BJ (cell line): ENCODE measurements at regions not wholly inside any gene's neighbourhood (a gene's known extent, or its start where the extent isn't known, plus 50 kb on each side); places are given as distances from the start of the nearest gene placed in this dataset.

Experiments used
- CTCF ChIA-PET: fragments of 350-600 bp; formaldehyde crosslinking; extraction: SDS; loops from one replicate; lab custom pipeline; 2021; ENCODE audit warnings: antibody characterized with exemption, inconsistent platforms; lab: Yijun Ruan, JAX
- POLR2A ChIA-PET: fragments of 300-600 bp; sonication (Branson Sonifier 250); formaldehyde crosslinking; extraction: SDS; loops from one replicate; lab custom pipeline; 2021; ENCODE audit warnings: antibody characterized with exemption; lab: Charles Lee
- DNase-seq: peaks from one replicate; pipeline ENCODE4 v3.0.0-alpha.2; 2011; ENCODE audit warnings: low read depth
- H3K27me3 ChIP-seq: 2 replicates; pipeline ENCODE4 v1.6.0; 2011; ENCODE audit warnings: low read length; ENCODE audit not compliant: control insufficient read depth, insufficient read depth
- H3K36me3 ChIP-seq: 2 replicates; pipeline ENCODE4 v1.5.1; 2011; ENCODE audit warnings: low read length; ENCODE audit not compliant: control insufficient read depth, insufficient read depth
- H3K4me3 ChIP-seq: 2 replicates; pipeline ENCODE4 v1.5.1; 2011; ENCODE audit warnings: low read depth, mild to moderate bottlenecking, control low read depth, low read length
- TF ChIP-seq, protein P1 (sequence below): IDR thresholded peaks from 2 replicates; pipeline ENCODE4 v1.5.1; 2011; ENCODE audit warnings: low read depth, mild to moderate bottlenecking, control low read depth, inconsistent platforms, low read length, moderate library complexity; ENCODE audit not compliant: insufficient read depth

DNA sequence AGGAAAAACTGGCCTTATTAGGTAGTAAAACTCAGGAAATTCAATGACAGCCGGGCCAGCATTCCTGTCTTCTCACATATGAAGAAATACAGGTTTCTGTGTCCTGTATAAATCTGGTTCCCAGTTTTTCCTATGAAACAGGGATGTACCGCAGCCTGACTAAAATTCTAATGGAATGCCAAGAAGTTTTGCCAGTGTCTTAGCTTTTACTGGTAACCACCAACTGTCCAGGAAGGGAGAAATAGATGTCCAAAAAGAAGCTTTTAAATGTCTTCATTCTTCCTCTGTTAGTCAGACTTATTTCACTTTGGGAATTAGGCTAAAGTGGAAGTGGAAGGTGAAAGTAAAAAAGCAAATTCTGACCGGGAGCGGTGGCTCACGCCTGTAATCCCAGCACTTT lies 108.0 kb upstream of the TBL1X start:
- Histone ChIP-seq H3K36me3 (no peaks in the 10 kb centered on the region), H3K27me3 (no peaks in the 10 kb centered on the region), H3K4me3 (no peak overlapping the region)
- CTCF ChIA-PET, result no interaction called here
- no peak for DNase-seq
- TF ChIP-seq, protein P1, sequence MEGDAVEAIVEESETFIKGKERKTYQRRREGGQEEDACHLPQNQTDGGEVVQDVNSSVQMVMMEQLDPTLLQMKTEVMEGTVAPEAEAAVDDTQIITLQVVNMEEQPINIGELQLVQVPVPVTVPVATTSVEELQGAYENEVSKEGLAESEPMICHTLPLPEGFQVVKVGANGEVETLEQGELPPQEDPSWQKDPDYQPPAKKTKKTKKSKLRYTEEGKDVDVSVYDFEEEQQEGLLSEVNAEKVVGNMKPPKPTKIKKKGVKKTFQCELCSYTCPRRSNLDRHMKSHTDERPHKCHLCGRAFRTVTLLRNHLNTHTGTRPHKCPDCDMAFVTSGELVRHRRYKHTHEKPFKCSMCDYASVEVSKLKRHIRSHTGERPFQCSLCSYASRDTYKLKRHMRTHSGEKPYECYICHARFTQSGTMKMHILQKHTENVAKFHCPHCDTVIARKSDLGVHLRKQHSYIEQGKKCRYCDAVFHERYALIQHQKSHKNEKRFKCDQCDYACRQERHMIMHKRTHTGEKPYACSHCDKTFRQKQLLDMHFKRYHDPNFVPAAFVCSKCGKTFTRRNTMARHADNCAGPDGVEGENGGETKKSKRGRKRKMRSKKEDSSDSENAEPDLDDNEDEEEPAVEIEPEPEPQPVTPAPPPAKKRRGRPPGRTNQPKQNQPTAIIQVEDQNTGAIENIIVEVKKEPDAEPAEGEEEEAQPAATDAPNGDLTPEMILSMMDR, result no peak
- POLR2A ChIA-PET, result no interaction called here

DNA sequence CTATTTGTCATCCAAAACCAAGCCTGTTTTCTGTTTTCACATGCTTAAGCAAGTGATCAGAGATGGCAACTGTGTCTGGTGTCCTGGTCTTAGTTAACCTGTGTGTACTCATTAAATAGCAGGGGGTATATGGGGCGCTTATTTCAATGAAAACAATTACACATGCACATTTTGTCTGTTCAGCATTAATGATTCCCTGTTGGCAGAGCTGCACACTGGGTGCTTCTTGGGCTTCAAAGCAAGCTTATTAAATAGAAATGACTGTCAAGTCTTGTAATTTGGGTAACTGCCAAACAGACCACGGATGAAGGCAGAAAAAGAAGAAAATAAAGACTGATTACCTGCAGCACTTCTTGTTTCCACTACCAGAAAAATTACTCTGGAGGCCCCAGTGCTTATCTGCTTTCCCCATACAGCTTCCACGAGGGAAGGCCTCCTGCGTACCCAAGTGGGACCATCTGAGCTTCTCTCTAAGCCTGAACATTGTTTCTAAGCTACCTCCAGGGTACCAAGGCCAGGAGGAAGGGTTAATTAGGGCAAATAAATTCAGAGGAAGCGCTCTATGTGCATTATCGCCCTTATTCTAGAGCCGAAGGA lies 107.2 kb upstream of the TBL1X start:
- TF ChIP-seq, protein P1, result no peak

DNA sequence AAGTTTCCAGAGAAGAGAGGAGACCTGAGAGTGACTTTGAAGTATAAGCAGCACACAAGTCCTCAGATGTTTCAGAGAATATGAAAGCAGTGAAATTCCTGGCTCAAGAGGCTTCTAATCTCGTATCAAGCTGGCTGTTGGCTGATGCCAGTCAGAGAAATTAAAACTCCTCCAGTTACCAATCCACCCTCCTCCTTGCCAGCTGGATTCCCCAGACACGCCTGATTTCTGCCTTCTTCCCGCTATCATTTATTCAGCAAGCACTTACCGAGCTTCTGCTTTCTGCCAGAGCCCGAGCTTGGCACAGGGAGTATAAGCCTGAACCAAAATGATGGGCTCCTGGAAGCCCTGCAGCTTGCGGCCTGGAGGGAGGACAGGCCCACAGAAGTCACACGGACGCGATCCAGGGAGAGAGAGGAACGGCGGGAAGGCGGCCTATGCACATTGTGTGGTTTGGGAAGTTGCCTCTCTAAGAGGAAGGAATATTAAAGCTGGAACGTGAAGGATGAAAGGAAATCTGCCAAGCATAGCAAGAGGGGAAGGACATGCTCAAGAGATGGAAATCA lies 102.4 kb upstream of the TBL1X start:
- Histone ChIP-seq H3K4me3 (no peak overlapping the region), H3K27me3 (peaks cover 1% of the 10 kb centered on the region; the same call in 1 of the 2 replicates), H3K36me3 (no peaks in the 10 kb centered on the region)
- ChIA-PET CTCF (interaction anchor here (0.7 kb wide), 1 partner anchor 350 kb away, joined by 3 read pairs; no protein-coding TSS in a partner anchor), POLR2A (no interaction called here)
- DNase-seq, result no peak
- TF ChIP-seq, protein P1, result no peak

More for the DNA sequence above, 107.2 kb upstream of the TBL1X start:
- no peak for DNase-seq
- ChIA-PET POLR2A (no interaction called here), CTCF (no interaction called here)
- Histone ChIP-seq H3K36me3 (no peaks in the 10 kb centered on the region), H3K27me3 (no peaks in the 10 kb centered on the region), H3K4me3 (no peak overlapping the region)

DNA sequence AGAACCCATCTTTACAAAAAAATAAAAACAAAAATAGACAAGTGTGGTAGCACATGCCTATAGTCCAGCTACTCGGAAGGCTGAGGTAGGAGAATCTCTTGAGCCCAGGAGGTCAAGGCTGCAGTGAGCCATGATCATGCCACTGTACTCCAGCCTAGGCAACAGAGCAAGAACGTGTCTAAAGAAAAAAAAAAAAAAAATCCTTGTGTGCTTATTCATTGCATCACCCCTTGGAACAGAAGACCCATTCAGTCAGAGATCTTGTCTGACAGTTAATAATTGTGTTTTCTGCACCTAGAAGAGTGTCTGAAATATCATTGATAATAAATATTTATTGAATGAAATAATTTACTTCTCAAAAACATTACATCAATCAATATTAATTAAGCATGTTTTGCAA lies 97.4 kb upstream of the TBL1X start:
- CTCF ChIA-PET, result interaction anchor here (0.7 kb wide), 1 partner anchor 324 kb away, joined by 3 read pairs; no protein-coding TSS in a partner anchor
- TF ChIP-seq, protein P1, result no peak

DNA sequence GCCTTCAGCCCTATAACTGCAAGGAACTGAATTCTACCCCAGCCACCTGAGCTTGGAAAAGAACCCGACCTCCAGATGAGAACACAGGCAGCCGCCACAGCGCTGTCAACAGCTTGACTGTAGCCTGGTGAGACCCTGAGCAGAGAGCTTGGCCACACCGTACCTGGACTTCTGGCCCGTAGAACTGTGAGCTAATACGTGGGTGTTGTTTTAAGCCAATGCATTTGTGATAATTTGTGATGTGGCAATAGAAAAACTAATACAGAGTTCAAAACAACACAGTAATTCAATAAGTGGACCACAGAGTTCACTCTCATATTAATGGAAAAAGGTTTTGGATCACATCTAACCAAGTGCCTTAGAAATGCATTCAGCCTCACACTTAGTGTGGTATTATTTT lies 96.6 kb upstream of the TBL1X start:
- H3K4me3 ChIP-seq, result no peak overlapping the region
- CTCF ChIA-PET, result no interaction called here
- POLR2A ChIA-PET, result no interaction called here

More for the DNA sequence above, 97.4 kb upstream of the TBL1X start:
- Histone ChIP-seq H3K36me3 (no peaks in the 10 kb centered on the region), H3K27me3 (peaks cover 1% of the 10 kb centered on the region; the same call in 1 of the 2 replicates), H3K4me3 (no peak overlapping the region)
- DNase-seq, result no peak
- POLR2A ChIA-PET, result no interaction called here

More for the DNA sequence above, 96.6 kb upstream of the TBL1X start:
- TF ChIP-seq, protein P1, result no peak
- no peak for DNase-seq
- Histone ChIP-seq H3K36me3 (no peaks in the 10 kb centered on the region), H3K27me3 (peaks cover 1% of the 10 kb centered on the region; the same call in 1 of the 2 replicates)
